ENCODE measurements at regions not wholly inside any gene's neighbourhood (a gene's known extent, or its start where the extent isn't known, plus 50 kb on each side); places are given as distances from the start of the nearest gene placed in this dataset.

GRCh38 chr6:142562865-142563264 is 261.1 kb downstream of the ADGRG6 start:
- no peak for TF ChIP-seq FOXA1 (IDR thresholded peaks at IDR 0.05)
- TF ChIP-seq FOXM1 (IDR thresholded peaks at IDR 0.05; ENCODE audit: borderline replicate concordance) = no peak
- TF ChIP-seq BHLHE40 (IDR thresholded peaks at IDR 0.05; ENCODE audit: borderline replicate concordance) = no peak
- no peak for TF ChIP-seq LEF1 (IDR thresholded peaks at IDR 0.05; ENCODE audit: borderline replicate concordance)
- TF ChIP-seq CTBP1 (IDR thresholded peaks at IDR 0.05; ENCODE audit: borderline replicate concordance) = no peak

Measured in HEK293T (cell line).